Stomach (tissue), 8 donors: ENCODE measurements at regions not wholly inside any gene's neighbourhood (a gene's known extent, or its start where the extent isn't known, plus 50 kb on each side); places are given as distances from the start of the nearest gene placed in this dataset.

Experiments
- DNase-seq, 2 donors: peaks; one replicate each; pipeline versions ENCODE4 v3.0.0 to v3.0.0-alpha.2; 2013 to 2019
- H3K27ac ChIP-seq, 5 donors: fragments of 200-600 bp in 4 of 5; sonication (generic) in 4 of 5; one replicate each; pipeline ENCODE4 v1.5.1; 2013 to 2019; ENCODE audit warnings: mild to moderate bottlenecking in 1 of 5, moderate library complexity in 1 of 5
- H3K27me3 ChIP-seq, 3 donors: fragments of 200-600 bp; sonication (generic); one replicate each; pipeline ENCODE4 v1.5.1; 2017 to 2019; ENCODE audit warnings: mixed run types in 1 of 3
- H3K36me3 ChIP-seq, 4 donors: fragments of 200-600 bp; sonication (generic); 1 replicate in 3 of 4; 2 replicates in 1 of 4; pipeline ENCODE4 v1.5.1; 2016 to 2019
- H3K4me1 ChIP-seq, 4 donors: fragments of 200-600 bp; sonication (generic); one replicate each; pipeline ENCODE4 v1.5.1; 2016 to 2019
- H3K4me3 ChIP-seq, 4 donors: fragments of 200-600 bp; sonication (generic) in 3 of 4; one replicate each; pipeline ENCODE4 v1.5.1; 2016 to 2019; ENCODE audit warnings: mild to moderate bottlenecking in 1 of 4
- H3K9me3 ChIP-seq, 4 donors: fragments of 200-600 bp; sonication (generic); one replicate each; pipeline ENCODE4 v1.5.1; 2016 to 2019
- CTCF ChIP-seq, 7 experiments: fragments of 450-650 bp in 4 of 7; fragments of 200-600 bp in 3 of 7; sonication (generic) in 3 of 7; IDR thresholded peaks; one replicate each; pipeline ENCODE4 v1.5.1; 2016 to 2019; ENCODE audit warnings: antibody characterized with exemption in 7 of 7, control low read depth in 2 of 7, mild to moderate bottlenecking in 1 of 7
- EP300 ChIP-seq: sonication (generic); formaldehyde crosslinking; IDR thresholded peaks from one replicate; pipeline ENCODE4 v1.6.1; 2017; ENCODE audit warnings: antibody characterized with exemption
- POLR2A ChIP-seq, 4 donors: fragments of 450-650 bp; IDR thresholded peaks; one replicate each; pipeline ENCODE4 v1.6.1; 2016; ENCODE audit warnings: antibody characterized with exemption in 4 of 4, control low read depth in 2 of 4, mild to moderate bottlenecking in 1 of 4, moderate library complexity in 1 of 4
- POLR2AphosphoS5 ChIP-seq, 3 donors: sonication (generic); formaldehyde crosslinking; IDR thresholded peaks; one replicate each; pipeline ENCODE4 v1.6.1; 2016; ENCODE audit warnings: antibody characterized with exemption in 3 of 3
- WGBS, 5 donors: extraction: QIAGEN DNeasy Blood & Tissue Kit in 3 of 5; methylation state at CpG; one replicate each; pipeline versions ENCODE4 v1.1.5 to v1.1.7; 2013 to 2018; 5-methylcytosine and 5-hydroxymethylcytosine counted together
- intact Hi-C: fragments of 100-400 bp; cut with DNase I; formaldehyde crosslinking; loops from one replicate; pipeline ENCODE4 v1.15.1; 2023; ENCODE audit warnings: low total_unique reads
- donor health status: healthy with polysubstance abuse.
- donor health status: Bipolar disorder and iron deficiency.
- donor health status: healthy.

DNA sequence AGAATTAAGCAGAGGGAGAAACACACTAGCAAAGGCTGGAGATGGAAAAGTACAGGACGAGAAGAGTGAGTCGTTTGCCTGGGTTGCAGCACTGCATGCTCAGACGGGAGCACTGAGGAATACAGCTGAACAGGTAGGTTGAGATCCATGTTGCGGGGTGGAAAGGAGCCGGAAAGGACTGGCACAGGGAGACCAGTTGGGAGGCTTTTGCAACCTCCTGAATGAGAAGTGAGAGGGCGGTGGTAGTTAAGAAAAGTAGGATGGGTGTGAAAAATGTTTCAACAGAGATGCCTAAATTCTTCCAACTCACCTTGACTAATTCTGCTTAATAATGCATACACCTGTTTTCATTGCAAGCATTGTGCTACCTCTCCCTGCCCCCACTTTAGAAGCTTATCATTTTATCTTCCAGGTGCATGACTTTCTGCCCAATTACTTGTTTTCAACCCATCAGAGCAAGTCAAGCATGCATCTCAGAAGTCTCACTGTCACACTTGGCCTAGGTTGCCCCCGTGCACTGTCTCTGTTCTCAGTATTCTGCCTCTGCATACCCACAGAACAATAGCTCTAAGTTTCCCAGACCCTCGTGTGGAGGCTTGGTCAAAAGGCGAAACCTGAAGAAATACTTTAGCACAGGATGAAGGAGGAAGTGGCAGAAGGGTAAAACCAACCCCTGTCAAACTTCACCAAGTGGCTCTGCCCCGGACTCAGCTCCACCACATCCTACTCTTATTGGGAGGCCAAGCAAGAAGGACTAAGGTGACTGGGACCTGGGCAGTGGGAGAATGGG, 199.3 kb upstream of the BCL6 start:
- intact Hi-C loops: no loop called here
- Histone ChIP-seq H3K4me1 (peaks cover 0 to 4% (median 0%) of the 10 kb centered on the region in 4 donors), H3K36me3 (no peaks in the 10 kb centered on the region), H3K27ac (no peak overlapping the region), H3K27me3 (no peaks in the 10 kb centered on the region), H3K4me3 (no peak overlapping the region), H3K9me3 (no peaks in the 10 kb centered on the region)
- TF ChIP-seq POLR2AphosphoS5 (IDR thresholded peaks at IDR 0.05) (no peak), EP300 (no peak), POLR2A (IDR thresholded peaks at IDR 0.05) (no peak), CTCF (IDR thresholded peaks at IDR 0.05) (no peak)
- 83 to 90% (median 84%) methylated on average over 10 of the region's 10 CpGs for whole genome bisulfite sequencing, 5 donors
- no peak for DNase-seq

DNA sequence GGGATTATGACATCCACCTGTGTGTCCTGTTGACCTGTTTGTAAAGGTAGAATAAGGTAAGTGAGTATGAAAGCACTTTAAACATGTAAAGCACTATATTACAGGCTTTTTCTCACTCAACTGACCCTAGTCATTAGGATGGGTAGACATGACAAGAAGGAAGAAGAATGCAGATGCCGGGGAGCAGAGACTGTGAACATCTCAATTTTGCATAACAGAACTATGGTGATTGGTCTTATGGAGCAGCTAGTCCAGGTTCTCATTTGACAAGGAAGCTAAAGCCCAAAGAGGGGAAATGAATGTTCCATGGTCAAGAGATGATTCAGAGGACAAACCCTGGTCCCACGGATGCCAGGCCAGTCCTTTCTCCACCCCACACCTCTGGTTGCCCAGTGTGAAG, 200.1 kb upstream of the BCL6 start:
- no peaks in the 10 kb centered on the region for H3K9me3 ChIP-seq
- peaks cover 0 to 4% (median 0%) of the 10 kb centered on the region in 4 donors for H3K4me1 ChIP-seq
- no peak overlapping the region for H3K4me3 ChIP-seq
- no peak for DNase-seq
- H3K27ac ChIP-seq: no peak overlapping the region
- intact Hi-C loops: no loop called here
- 77 to 90% (median 85%) methylated on average over 2 of the region's 2 CpGs for WGBS, 5 donors
- H3K27me3 ChIP-seq: no peaks in the 10 kb centered on the region
- H3K36me3 ChIP-seq: no peaks in the 10 kb centered on the region
- TF ChIP-seq EP300: no peak
- no peak for TF ChIP-seq POLR2AphosphoS5 (IDR thresholded peaks at IDR 0.05)

- Histone ChIP-seq H3K27me3 (no peaks in the 10 kb centered on the region), H3K36me3 (no peaks in the 10 kb centered on the region), H3K9me3 (no peaks in the 10 kb centered on the region), H3K4me3 (no peak overlapping the region), H3K4me1 (peaks cover 0 to 8% (median 0%) of the 10 kb centered on the region in 4 donors), H3K27ac (no peak overlapping the region)
- TF ChIP-seq POLR2AphosphoS5 (IDR thresholded peaks at IDR 0.05) (no peak), CTCF (IDR thresholded peaks at IDR 0.05) (no peak), EP300 (no peak), POLR2A (IDR thresholded peaks at IDR 0.05) (no peak)
- WGBS, 5 donors: 68 to 75% (median 72%) methylated on average over 4 of the region's 4 CpGs
- no peak for DNase-seq
- intact Hi-C loops: no loop called here
Observed at GRCh38 chr3:187946163-187946691, 201.0 kb upstream of the BCL6 start.

- intact Hi-C loops: no loop called here
- 51 to 63% (median 58%) methylated on average over 6 of the region's 6 CpGs for WGBS, 5 donors
- TF ChIP-seq POLR2A (IDR thresholded peaks at IDR 0.05): no peak
- TF ChIP-seq POLR2AphosphoS5 (IDR thresholded peaks at IDR 0.05): no peak
- TF ChIP-seq EP300: no peak
- no peak for TF ChIP-seq CTCF (IDR thresholded peaks at IDR 0.05)
- H3K27me3 ChIP-seq: no peaks in the 10 kb centered on the region
- no peaks in the 10 kb centered on the region for H3K36me3 ChIP-seq
- H3K27ac ChIP-seq: no peak overlapping the region
- DNase-seq: no peak
- H3K4me3 ChIP-seq: no peak overlapping the region
- no peaks in the 10 kb centered on the region for H3K9me3 ChIP-seq
- peaks cover 0 to 15% (median 1%) of the 10 kb centered on the region in 4 donors for H3K4me1 ChIP-seq
Observed at GRCh38 chr3:187946981-187947380, 201.7 kb upstream of the BCL6 start.
